IPS-NIHi7 (cell line): ENCODE measurements at regions not wholly inside any gene's neighbourhood (a gene's known extent, or its start where the extent isn't known, plus 50 kb on each side); places are given as distances from the start of the nearest gene placed in this dataset.

Experiments used
- DNase-seq: peaks from one replicate; pipeline ENCODE4 v3.0.0; 2012; ENCODE audit warnings: mixed read lengths; ENCODE audit errors: extremely low spot score

DNA sequence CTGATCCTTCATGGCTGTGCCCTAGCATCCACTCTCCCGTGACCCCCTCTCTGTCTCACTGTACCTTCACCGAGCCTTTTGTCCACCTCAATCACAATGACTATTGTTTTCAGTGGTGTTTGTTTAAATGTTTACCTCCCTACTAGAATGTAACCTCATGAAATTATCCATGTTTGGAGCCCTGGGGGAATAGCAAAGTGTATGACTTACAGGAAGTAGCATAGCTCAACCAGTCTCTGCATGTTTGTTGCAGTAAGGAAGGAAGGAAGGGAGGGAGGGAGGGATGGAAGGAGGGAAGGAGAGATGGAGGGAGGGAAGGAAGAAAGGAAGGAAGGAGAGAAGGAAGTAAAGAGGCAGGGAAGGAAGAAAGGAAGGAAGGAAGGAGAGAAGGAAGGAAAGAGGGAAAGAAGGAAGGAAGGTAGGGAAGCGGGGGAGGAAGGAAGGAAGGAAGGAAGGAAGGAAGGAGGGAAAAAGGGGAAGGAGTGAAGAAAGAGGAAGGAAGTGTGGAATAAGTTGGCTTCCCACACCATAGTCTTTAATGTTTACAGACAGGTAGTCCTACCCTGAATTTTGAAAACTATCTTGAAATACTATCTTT lies 421.4 kb downstream of the COG6 start:
- DNase-seq: no peak

- no peak for DNase-seq
These were observed 422.1 kb downstream of the COG6 start for GRCh38 chr13:40077396-40078027.

DNA sequence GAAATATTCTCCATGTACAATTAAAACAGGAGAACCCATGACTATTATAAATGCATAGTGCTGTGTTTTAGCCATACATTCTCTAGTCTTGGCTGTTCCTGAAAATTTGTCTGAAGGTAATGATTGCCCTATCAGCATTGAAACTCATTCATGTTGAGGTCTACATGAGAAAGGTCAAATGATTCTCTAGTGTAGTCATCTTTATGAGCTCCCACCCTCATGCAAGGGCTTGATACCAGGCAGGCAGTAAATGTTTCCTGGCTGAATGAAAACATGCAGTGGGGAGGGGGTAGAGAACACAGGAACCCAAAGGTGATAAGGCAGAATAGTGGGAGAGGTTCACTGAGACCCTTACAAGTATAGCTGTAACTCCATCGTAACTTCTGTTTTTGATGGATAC lies 424.3 kb downstream of the COG6 start:
- DNase-seq: no peak

- no peak for DNase-seq
These were observed 425.2 kb downstream of the COG6 start for GRCh38 chr13:40080676-40081075.

GRCh38 chr13:40082639-40083038 lies 427.2 kb downstream of the COG6 start:
- DNase-seq: no peak

- DNase-seq: no peak
These were observed 428.4 kb downstream of the COG6 start for GRCh38 chr13:40083841-40084240.

GRCh38 chr13:40084934-40085333 lies 429.5 kb downstream of the COG6 start:
- DNase-seq: no peak

DNA sequence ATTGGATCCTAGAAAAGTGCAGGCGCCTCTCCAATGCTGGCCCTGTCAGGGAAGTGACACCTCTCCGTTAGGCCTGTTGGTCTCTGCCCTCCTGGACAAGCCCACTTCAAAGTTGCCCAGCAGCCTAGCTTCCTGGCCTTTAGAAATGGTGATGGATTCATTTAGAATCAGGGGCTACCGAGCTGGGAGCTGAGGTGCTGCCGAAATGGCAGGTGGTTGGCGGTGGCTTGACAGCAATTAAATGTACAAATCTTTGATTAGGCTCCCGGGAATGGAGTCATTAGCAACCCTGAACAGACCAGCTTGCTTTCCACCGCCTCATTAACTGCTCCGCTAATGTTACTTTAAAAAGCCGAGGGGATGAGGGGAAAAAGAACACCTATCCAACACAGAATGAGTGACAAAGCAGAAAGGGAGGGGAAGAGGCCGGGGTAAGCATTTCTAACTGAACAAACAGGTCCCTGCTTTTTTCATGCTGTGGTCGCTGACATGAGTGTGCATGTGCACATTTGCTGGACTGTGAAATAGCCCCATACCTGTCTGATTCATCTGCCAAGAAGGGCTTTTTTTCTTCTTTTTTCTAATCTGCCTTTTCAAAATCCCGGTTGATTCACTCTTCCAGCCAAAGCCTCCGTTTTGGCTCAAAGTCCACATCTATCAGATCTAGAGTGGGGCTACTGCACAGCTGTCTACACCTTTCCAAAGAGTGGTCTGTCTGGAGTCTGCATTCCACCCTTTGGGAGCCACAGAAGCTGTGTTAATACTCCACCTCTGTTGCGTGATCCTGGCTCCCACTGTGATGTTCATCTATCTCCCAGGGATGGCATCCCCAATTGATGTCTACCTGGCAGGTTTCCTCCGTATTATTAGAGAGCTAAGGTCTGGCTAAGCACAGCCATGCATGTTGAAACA lies 431.9 kb downstream of the COG6 start:
- DNase-seq: peak; percentile 30

GRCh38 chr13:40094056-40094455 lies 438.6 kb downstream of the COG6 start:
- DNase-seq: no peak

- DNase-seq: no peak
These were observed 440.4 kb downstream of the COG6 start for GRCh38 chr13:40095695-40096356.

- DNase-seq: no peak
These were observed 441.0 kb downstream of the COG6 start for GRCh38 chr13:40096357-40096901.

DNA sequence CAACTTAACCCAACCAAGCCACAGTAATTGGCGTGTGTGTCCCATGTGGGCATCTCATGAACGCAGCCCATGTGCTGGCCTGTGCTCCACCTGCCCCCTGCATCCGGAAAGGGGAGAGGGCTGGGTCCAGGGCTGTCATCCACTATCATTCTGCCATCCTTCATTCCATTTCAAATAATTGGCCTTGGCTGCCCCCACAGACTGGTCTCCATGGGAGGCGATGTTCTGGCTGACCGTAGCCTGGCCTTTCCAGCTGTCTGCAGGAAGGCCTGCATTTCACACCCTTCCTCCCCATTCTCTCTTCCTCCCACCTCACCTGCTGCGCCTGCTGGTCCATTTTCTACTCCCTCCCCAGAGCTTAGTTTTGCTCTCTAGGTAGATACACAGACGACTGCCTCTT lies 442.8 kb downstream of the COG6 start:
- DNase-seq: no peak

GRCh38 chr13:40101708-40102359 lies 446.4 kb downstream of the COG6 start:
- DNase-seq: no peak

- no peak for DNase-seq
These were observed 446.9 kb downstream of the COG6 start for GRCh38 chr13:40102360-40102727.

DNA sequence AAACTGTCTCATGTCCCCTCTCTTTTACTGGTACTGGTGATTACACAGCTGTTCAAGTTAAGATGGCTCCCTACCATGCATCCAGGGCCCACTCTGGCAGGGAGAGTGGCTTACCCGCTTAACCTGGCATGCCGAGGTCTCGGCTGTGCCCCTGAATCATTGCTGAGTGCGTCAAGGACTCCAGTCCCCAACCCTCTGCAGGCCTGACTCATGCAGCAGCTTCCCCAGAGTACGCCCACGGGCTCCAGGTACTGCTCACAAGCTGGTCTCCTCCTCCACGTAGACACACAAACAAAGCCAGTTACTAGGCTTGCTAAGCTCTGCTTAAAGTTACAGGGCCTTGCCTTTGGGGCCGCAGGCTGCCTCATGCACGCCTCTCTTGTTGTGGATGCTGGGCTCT lies 447.4 kb downstream of the COG6 start:
- peak; percentile 33 for DNase-seq

DNA sequence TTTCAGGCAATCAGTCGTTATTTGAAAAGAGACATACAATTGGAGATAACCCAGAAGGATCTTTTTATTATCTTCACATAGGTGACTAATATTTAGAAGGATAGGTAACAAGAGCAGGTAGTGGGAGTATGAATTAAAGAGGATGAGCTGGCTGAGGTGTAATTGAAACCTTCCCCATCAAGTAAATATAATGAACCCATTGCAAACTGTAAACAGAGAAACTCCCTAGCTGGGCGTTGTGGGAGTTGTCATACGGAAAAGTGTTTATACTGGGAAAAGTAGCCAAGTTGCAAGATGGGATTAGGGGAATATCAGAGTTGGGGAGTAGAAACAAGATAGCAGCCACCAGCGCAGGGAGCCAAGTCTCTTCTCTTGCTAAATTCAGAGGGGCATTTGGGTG lies 448.4 kb downstream of the COG6 start:
- DNase-seq: no peak

- no peak for DNase-seq
These were observed 449.8 kb downstream of the COG6 start for GRCh38 chr13:40105231-40105630.

GRCh38 chr13:40109351-40109844 lies 453.9 kb downstream of the COG6 start:
- DNase-seq: no peak

DNA sequence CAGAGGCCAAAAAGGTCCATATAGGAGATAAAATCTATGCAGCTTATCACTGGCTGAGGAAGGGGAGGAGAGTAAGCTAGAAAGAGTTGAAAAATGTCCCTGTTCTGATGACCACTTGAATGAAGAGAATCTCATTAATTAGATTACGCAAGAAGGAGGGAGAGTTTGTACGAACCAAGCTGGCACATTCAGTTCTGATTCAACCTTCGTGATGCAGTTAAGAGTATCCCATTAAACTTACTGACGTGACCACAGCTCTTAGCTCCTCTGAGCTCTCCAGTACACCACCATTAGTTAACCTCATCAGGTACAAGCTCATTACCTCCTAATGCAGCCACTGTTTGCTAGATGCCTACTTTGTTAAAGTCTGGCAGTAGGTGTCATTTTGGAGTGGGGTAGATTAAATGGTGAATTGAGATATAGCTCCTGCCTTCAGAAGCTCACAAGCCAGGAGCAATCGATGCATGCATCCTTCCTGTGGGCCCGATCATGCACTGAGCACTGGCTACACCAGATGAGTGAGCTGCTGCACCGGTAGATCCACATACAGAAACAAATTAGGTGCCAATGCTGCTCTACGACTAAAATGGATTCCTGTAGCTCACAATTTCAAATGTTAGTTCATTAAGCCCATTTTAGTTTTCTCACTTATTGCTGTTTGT lies 458.3 kb downstream of the COG6 start:
- no peak for DNase-seq

DNA sequence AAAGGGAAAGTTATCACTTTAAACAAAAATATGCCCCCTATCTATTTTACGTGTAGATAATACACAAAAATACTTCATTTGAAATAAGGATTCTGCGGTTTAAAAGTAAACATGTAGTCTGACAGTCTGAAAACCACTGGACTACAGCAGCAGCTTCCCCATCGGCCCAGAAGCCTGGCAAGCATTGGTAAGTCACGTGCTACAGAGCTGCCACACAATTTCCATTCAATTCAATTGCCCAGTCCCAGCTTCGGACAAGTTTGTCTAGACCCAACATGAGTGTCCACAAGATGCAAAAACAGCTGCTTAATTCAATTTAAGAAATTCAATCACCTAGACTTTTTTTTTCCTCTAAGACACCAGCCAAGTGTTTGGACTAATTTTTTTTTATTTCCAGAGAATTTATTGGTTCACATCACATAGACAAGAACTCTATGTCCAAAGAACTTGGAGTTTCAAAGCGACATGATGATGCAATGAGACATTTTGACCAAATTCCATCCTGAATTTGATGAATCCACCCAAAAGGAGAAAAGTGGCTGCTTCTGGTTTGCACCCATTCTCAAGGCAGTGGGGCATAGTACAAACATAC lies 458.9 kb downstream of the COG6 start:
- DNase-seq: no peak
